ENCODE measurements at regions not wholly inside any gene's neighbourhood (a gene's known extent, or its start where the extent isn't known, plus 50 kb on each side); places are given as distances from the start of the nearest gene placed in this dataset.

GRCh38 chr12:93292213-93292612 is 85.5 kb upstream of the NUDT4 start:
- TF ChIP-seq POLR2A (IDR thresholded peaks at IDR 0.05) (no peak), CTCF (IDR thresholded peaks at IDR 0.05) (no peak)

All from uterus (tissue), 2 donors.